Hippocampal formation (tissue), 2 donors: ENCODE measurements at regions not wholly inside any gene's neighbourhood (a gene's known extent, or its start where the extent isn't known, plus 50 kb on each side); places are given as distances from the start of the nearest gene placed in this dataset.

Experiments
- DNase-seq, 2 donors: peaks; one replicate each; lab custom pipeline; 2025; lab: John Stamatoyannopoulos, UW

DNA sequence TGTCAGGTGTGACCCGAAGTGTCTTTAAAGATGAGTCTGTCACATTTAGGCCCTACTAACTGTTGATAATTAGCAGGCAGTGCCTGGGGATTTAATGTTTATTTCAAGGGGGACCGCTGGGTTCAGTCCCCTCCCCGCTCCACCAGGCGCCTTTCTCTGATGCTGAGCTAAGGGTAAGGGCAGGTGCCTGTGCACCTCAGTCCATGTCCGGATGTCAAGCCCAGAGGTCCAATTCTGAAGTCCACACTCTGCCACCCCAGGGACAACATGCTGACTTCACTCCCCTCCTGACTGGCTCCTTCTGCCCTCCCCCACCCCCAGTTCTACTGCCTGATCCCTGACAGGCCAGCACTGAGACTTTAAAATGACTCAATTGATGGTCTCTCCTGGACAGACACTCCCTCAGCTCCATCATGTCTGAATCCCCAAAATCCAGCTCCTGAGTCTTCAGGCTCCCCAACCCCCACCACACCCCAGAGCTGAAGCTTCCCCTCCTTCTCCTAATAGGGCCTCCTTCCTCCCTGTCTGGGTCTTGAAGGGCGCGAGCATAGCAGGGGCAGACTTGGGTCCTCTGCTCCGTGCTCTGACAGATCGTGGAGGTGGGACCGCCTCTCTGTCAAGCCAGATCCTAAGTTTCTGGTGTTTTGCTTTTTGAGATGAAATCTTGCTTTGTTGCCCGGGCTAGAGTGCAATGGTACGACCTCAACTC, 49.8 kb upstream of the ANO1 start:
- DNase-seq = no peak
